ENCODE measurements at regions not wholly inside any gene's neighbourhood (a gene's known extent, or its start where the extent isn't known, plus 50 kb on each side); places are given as distances from the start of the nearest gene placed in this dataset.

GRCh38 chr16:51701025-51701424 lies 550.0 kb upstream of the SALL1 start:
- no peak for TF ChIP-seq CTCF (IDR thresholded peaks at IDR 0.05)
- peaks cover 11% of the 10 kb centered on the region for H3K9me3 ChIP-seq
- intact Hi-C loops (cut with DNase I), result no loop called here
- WGBS, 3 donors, result 84 to 91% (median 88%) methylated on average over 1 of the region's 1 CpG
- no peaks in the 10 kb centered on the region for H3K36me3 ChIP-seq (ENCODE audit: insufficient read depth in 1 of 2, low read depth in 1 of 2)
- H3K27me3 ChIP-seq (ENCODE audit: insufficient read depth in 3 of 3, low read length in 2 of 3), result no peaks in the 10 kb centered on the region
- no peak for DNase-seq
- H3K4me3 ChIP-seq, result no peak overlapping the region
- no peaks in the 10 kb centered on the region for H3K4me1 ChIP-seq
- H3K27ac ChIP-seq, result no peak overlapping the region
- ATAC-seq, result no peak

- peaks cover 3% of the 10 kb centered on the region for H3K9me3 ChIP-seq
- ATAC-seq (no peak), DNase-seq (no peak)
- H3K4me3 ChIP-seq, result no peak overlapping the region
- H3K27me3 ChIP-seq (ENCODE audit: insufficient read depth in 3 of 3, low read length in 2 of 3), result no peaks in the 10 kb centered on the region
- intact Hi-C loops (cut with DNase I), result no loop called here
- H3K4me1 ChIP-seq, result no peaks in the 10 kb centered on the region
- H3K36me3 ChIP-seq (ENCODE audit: insufficient read depth in 1 of 2, low read depth in 1 of 2), result no peaks in the 10 kb centered on the region
- H3K27ac ChIP-seq, result no peak overlapping the region
- TF ChIP-seq CTCF (IDR thresholded peaks at IDR 0.05), result no peak
- 65 to 72% (median 69%) methylated on average over 5 of the region's 5 CpGs for WGBS, 3 donors
Measured at GRCh38 chr16:51699686-51700396, 548.8 kb upstream of the SALL1 start.

GRCh38 chr16:51698647-51699046 lies 547.6 kb upstream of the SALL1 start:
- ATAC-seq, result no peak

GRCh38 chr16:51697454-51697853 lies 546.4 kb upstream of the SALL1 start:
- WGBS, 3 donors, result 49 to 55% (median 54%) methylated on average over 2 of the region's 2 CpGs
- Histone ChIP-seq H3K9me3 (peaks cover 3% of the 10 kb centered on the region), H3K4me3 (no peak overlapping the region), H3K36me3 (ENCODE audit: insufficient read depth in 1 of 2, low read depth in 1 of 2) (no peaks in the 10 kb centered on the region), H3K27ac (no peak overlapping the region), H3K27me3 (ENCODE audit: insufficient read depth in 3 of 3, low read length in 2 of 3) (no peaks in the 10 kb centered on the region), H3K4me1 (no peaks in the 10 kb centered on the region)
- TF ChIP-seq CTCF (IDR thresholded peaks at IDR 0.05), result no peak
- no peak for ATAC-seq
- no peak for DNase-seq
- intact Hi-C loops (cut with DNase I), result no loop called here

More at GRCh38 chr16:51698647-51699046, 547.6 kb upstream of the SALL1 start:
- no peaks in the 10 kb centered on the region for H3K36me3 ChIP-seq (ENCODE audit: insufficient read depth in 1 of 2, low read depth in 1 of 2)
- H3K4me3 ChIP-seq, result no peak overlapping the region
- DNase-seq, result no peak
- no peak for TF ChIP-seq CTCF (IDR thresholded peaks at IDR 0.05)
- no peaks in the 10 kb centered on the region for H3K27me3 ChIP-seq (ENCODE audit: insufficient read depth in 3 of 3, low read length in 2 of 3)
- no peak overlapping the region for H3K27ac ChIP-seq
- peaks cover 3% of the 10 kb centered on the region for H3K9me3 ChIP-seq
- intact Hi-C loops (cut with DNase I), result no loop called here
- H3K4me1 ChIP-seq, result no peaks in the 10 kb centered on the region
- 74 to 81% (median 77%) methylated on average over 2 of the region's 2 CpGs for whole genome bisulfite sequencing, 3 donors

GRCh38 chr16:51696376-51696775 lies 545.3 kb upstream of the SALL1 start:
- H3K4me1 ChIP-seq, result no peaks in the 10 kb centered on the region
- H3K9me3 ChIP-seq, result peaks cover 3% of the 10 kb centered on the region
- ATAC-seq (no peak), DNase-seq (no peak)
- no peak for TF ChIP-seq CTCF (IDR thresholded peaks at IDR 0.05)
- no peak overlapping the region for H3K4me3 ChIP-seq
- 36 to 42% (median 38%) methylated on average over 3 of the region's 3 CpGs for WGBS, 3 donors
- no peaks in the 10 kb centered on the region for H3K27me3 ChIP-seq (ENCODE audit: insufficient read depth in 3 of 3, low read length in 2 of 3)
- intact Hi-C loops (cut with DNase I), result no loop called here
- no peak overlapping the region for H3K27ac ChIP-seq
- H3K36me3 ChIP-seq (ENCODE audit: insufficient read depth in 1 of 2, low read depth in 1 of 2), result no peaks in the 10 kb centered on the region

Data from psoas muscle (tissue), 7 donors.